H9 (cell line): ENCODE measurements at regions not wholly inside any gene's neighbourhood (a gene's known extent, or its start where the extent isn't known, plus 50 kb on each side); places are given as distances from the start of the nearest gene placed in this dataset.

Source experiments
- DNase-seq: peaks from one replicate; pipeline ENCODE4 v3.0.0-alpha.2; 2017
- H2AFZ ChIP-seq: one replicate; pipeline ENCODE4 v1.6.1; 2013; ENCODE audit warnings: mild to moderate bottlenecking, low read length, control low read depth, moderate library complexity
- H2AK5ac ChIP-seq: 2 replicates; pipeline ENCODE4 v1.6.1; 2013; ENCODE audit warnings: low read length, control low read depth, mixed read lengths; ENCODE audit not compliant: insufficient read length
- H2BK120ac ChIP-seq: one replicate; pipeline ENCODE4 v1.6.1; 2013; ENCODE audit warnings: low read depth, mild to moderate bottlenecking, low read length, control low read depth, inconsistent platforms; ENCODE audit not compliant: poor library complexity, severe bottlenecking
- H2BK12ac ChIP-seq: 2 replicates; pipeline ENCODE4 v1.6.1; 2013; ENCODE audit warnings: low read length, control low read depth, mixed read lengths, low read depth; ENCODE audit not compliant: insufficient read length
- H2BK15ac ChIP-seq: 2 replicates; pipeline ENCODE4 v1.6.1; 2013; ENCODE audit warnings: low read depth, low read length, control low read depth
- H2BK20ac ChIP-seq: one replicate; pipeline ENCODE4 v1.6.1; 2013; ENCODE audit warnings: low read depth, mild to moderate bottlenecking, low read length, control low read depth, inconsistent platforms; ENCODE audit not compliant: poor library complexity, severe bottlenecking
- H2BK5ac ChIP-seq: 2 replicates; pipeline ENCODE4 v1.6.1; 2013; ENCODE audit warnings: low read length, control low read depth, mixed read lengths; ENCODE audit not compliant: insufficient read length
- H3K14ac ChIP-seq: 2 replicates; pipeline ENCODE4 v1.6.1; 2013; ENCODE audit warnings: low read length, control low read depth; ENCODE audit not compliant: insufficient read depth
- H3K18ac ChIP-seq: 2 replicates; pipeline ENCODE4 v1.6.1; 2013; ENCODE audit warnings: low read depth, mild to moderate bottlenecking, mixed read lengths, low read length, control low read depth; ENCODE audit not compliant: insufficient read length
- H3K23ac ChIP-seq: 2 replicates; pipeline ENCODE4 v1.6.1; 2013; ENCODE audit warnings: low read length, control low read depth, mixed read lengths, low read depth; ENCODE audit not compliant: insufficient read length
- H3K23me2 ChIP-seq: 2 replicates; pipeline ENCODE4 v1.6.1; 2013; ENCODE audit warnings: low read depth, mild to moderate bottlenecking, mixed read lengths, low read length, control low read depth; ENCODE audit not compliant: insufficient read length, poor library complexity, severe bottlenecking
- H3K27ac ChIP-seq: 2 replicates; pipeline ENCODE4 v1.5.1; 2013; ENCODE audit warnings: low read length, control low read depth, mixed read lengths, low read depth; ENCODE audit not compliant: insufficient read length
- H3K27me3 ChIP-seq: 2 replicates; pipeline ENCODE4 v1.6.1; 2013; ENCODE audit warnings: low read length, control low read depth, inconsistent platforms; ENCODE audit not compliant: insufficient read depth
- H3K4ac ChIP-seq: 2 replicates; pipeline ENCODE4 v1.6.1; 2013; ENCODE audit warnings: low read depth, mild to moderate bottlenecking, control low read depth, inconsistent platforms, low read length, moderate library complexity
- H3K4me1 ChIP-seq: 2 replicates; pipeline ENCODE4 v1.6.1; 2013; ENCODE audit warnings: low read length, control low read depth, inconsistent platforms; ENCODE audit not compliant: insufficient read depth
- H3K4me2 ChIP-seq: 2 replicates; pipeline ENCODE4 v1.6.1; 2013; ENCODE audit warnings: low read length, control low read depth, mixed read lengths; ENCODE audit not compliant: insufficient read length, insufficient read depth
- H3K56ac ChIP-seq: 2 replicates; pipeline ENCODE4 v1.6.1; 2013; ENCODE audit warnings: low read depth, mild to moderate bottlenecking, mixed read lengths, low read length, control low read depth; ENCODE audit not compliant: insufficient read length
- H3K79me1 ChIP-seq: 2 replicates; pipeline ENCODE4 v1.6.1; 2013; ENCODE audit warnings: low read depth, mild to moderate bottlenecking, moderate library complexity, low read length, control low read depth, inconsistent platforms; ENCODE audit not compliant: insufficient read depth, poor library complexity, severe bottlenecking
- H3K79me2 ChIP-seq: 2 replicates; pipeline ENCODE4 v1.6.1; 2013; ENCODE audit warnings: low read length, control low read depth, inconsistent platforms; ENCODE audit not compliant: insufficient read depth
- H3K9ac ChIP-seq: 2 replicates; pipeline ENCODE4 v1.6.1; 2013; ENCODE audit warnings: low read length, control low read depth, mixed read lengths; ENCODE audit not compliant: insufficient read length; ENCODE audit errors: extremely low read depth
- H3K9me3 ChIP-seq: one replicate; pipeline ENCODE4 v1.6.1; 2013; ENCODE audit warnings: low read depth, low read length, inconsistent platforms; ENCODE audit not compliant: control insufficient read depth
- H3T11ph ChIP-seq: one replicate; pipeline ENCODE4 v1.6.1; 2013; ENCODE audit warnings: mild to moderate bottlenecking, low read length, control low read depth, inconsistent platforms
- H4K20me1 ChIP-seq: one replicate; pipeline ENCODE4 v1.6.1; 2013; ENCODE audit not compliant: control insufficient read depth, insufficient read length, insufficient read depth
- H4K5ac ChIP-seq: 2 replicates; pipeline ENCODE4 v1.6.1; 2013; ENCODE audit warnings: low read depth, mild to moderate bottlenecking, mixed read lengths, low read length, control low read depth; ENCODE audit not compliant: insufficient read length
- H4K8ac ChIP-seq: replicated peaks from 2 replicates; pipeline ENCODE4 v1.6.1; 2013; ENCODE audit warnings: low read length, control low read depth, mixed read lengths, low read depth; ENCODE audit not compliant: insufficient read length
- H4K91ac ChIP-seq: 2 replicates; pipeline ENCODE4 v1.6.1; 2013; ENCODE audit warnings: low read depth, mild to moderate bottlenecking, moderate library complexity, mixed read lengths, low read length, control low read depth; ENCODE audit not compliant: insufficient read length
- H3K27ac Mint-ChIP-seq, 3 experiments: 2 replicates in 2 of 3; 3 replicates in 1 of 3; pipeline ENCODE4 v1.8.0; 2020 to 2021; ENCODE audit warnings: mixed read lengths in 3 of 3, mild to moderate bottlenecking in 1 of 3, moderate library complexity in 1 of 3
- H3K27me3 Mint-ChIP-seq: 2 replicates; pipeline ENCODE4 v1.8.0; 2021; ENCODE audit warnings: low read depth, mild to moderate bottlenecking, moderate library complexity, mixed read lengths
- H3K36me3 Mint-ChIP-seq, 3 experiments: 2 replicates in 2 of 3; 3 replicates in 1 of 3; pipeline ENCODE4 v1.8.0; 2020 to 2021; ENCODE audit warnings: low read depth in 3 of 3, mixed read lengths in 3 of 3; ENCODE audit not compliant: insufficient read depth in 1 of 3
- H3K4me1 Mint-ChIP-seq, 2 experiments: 2 replicates each; pipeline ENCODE4 v1.8.0; 2020; ENCODE audit warnings: mixed read lengths in 2 of 2
- H3K4me3 Mint-ChIP-seq, 2 experiments: 2 replicates in 1 of 2; 3 replicates in 1 of 2; pipeline ENCODE4 v1.8.0; 2020 to 2021; ENCODE audit warnings: mild to moderate bottlenecking in 2 of 2, mixed read lengths in 2 of 2, moderate library complexity in 1 of 2
- H3K9me3 Mint-ChIP-seq, 2 experiments: 2 replicates in 1 of 2; 3 replicates in 1 of 2; pipeline ENCODE4 v1.8.0; 2020; ENCODE audit warnings: mild to moderate bottlenecking in 2 of 2, mixed read lengths in 2 of 2, moderate library complexity in 1 of 2
- TF ChIP-seq, protein P1 (sequence below): fragments of 200-600 bp; sonication (generic); conservative IDR thresholded peaks from 3 replicates; pipeline ENCODE4 v1.8.0; 2021; ENCODE audit warnings: antibody characterized with exemption, mild to moderate bottlenecking

DNA sequence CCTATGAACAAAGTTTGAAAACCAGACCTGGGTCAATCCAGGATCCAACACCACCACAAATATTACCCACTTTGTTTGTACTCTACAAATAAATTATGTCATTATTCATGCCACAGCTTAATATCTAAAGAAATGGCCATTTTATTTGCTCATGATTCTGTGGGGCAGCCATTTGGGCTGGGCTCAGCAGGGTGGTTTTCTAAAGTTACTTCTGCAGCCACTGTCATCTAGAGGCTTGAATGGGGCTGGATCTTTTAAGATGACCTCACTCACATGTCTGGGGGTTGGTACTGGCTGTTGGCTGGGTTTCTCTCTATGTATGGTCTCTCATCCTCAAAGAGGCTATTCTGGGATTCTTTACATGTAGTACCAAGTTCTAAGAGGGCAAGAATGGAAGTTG is 96.2 kb downstream of the VCPKMT start:
- H3K9me3 Mint-ChIP-seq, result peaks cover 8 to 9% of the 10 kb centered on the region in 2 experiments; a peak in 4 of 5 replicates
- no peak overlapping the region for H3K4me3 Mint-ChIP-seq
- DNase-seq, result no peak
- no peak overlapping the region for H3K27ac ChIP-seq
- H3K27ac Mint-ChIP-seq, result no peak overlapping the region
- TF ChIP-seq, protein P1, sequence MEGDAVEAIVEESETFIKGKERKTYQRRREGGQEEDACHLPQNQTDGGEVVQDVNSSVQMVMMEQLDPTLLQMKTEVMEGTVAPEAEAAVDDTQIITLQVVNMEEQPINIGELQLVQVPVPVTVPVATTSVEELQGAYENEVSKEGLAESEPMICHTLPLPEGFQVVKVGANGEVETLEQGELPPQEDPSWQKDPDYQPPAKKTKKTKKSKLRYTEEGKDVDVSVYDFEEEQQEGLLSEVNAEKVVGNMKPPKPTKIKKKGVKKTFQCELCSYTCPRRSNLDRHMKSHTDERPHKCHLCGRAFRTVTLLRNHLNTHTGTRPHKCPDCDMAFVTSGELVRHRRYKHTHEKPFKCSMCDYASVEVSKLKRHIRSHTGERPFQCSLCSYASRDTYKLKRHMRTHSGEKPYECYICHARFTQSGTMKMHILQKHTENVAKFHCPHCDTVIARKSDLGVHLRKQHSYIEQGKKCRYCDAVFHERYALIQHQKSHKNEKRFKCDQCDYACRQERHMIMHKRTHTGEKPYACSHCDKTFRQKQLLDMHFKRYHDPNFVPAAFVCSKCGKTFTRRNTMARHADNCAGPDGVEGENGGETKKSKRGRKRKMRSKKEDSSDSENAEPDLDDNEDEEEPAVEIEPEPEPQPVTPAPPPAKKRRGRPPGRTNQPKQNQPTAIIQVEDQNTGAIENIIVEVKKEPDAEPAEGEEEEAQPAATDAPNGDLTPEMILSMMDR, result no peak
- H3K14ac ChIP-seq, result no peak overlapping the region
- no peak overlapping the region for H3T11ph ChIP-seq
- no peaks in the 10 kb centered on the region; the same call in 1 of the 2 replicates for H3K4me1 ChIP-seq
- no peak overlapping the region for H3K4ac ChIP-seq
- H4K20me1 ChIP-seq, result no peaks in the 10 kb centered on the region
- no peak overlapping the region for H2BK12ac ChIP-seq
- no peaks in the 10 kb centered on the region; a peak in 1 of 7 replicates for H3K36me3 Mint-ChIP-seq
- H2BK15ac ChIP-seq, result no peak overlapping the region
- H2BK120ac ChIP-seq, result no peak overlapping the region
- H3K79me2 ChIP-seq, result no peaks in the 10 kb centered on the region
- peaks cover 9 to 11% of the 10 kb centered on the region in 2 experiments; a peak in 3 of 4 replicates for H3K4me1 Mint-ChIP-seq
- H2BK20ac ChIP-seq, result no peak overlapping the region
- H3K18ac ChIP-seq, result no peak overlapping the region
- H3K27me3 ChIP-seq, result no peaks in the 10 kb centered on the region
- no peaks in the 10 kb centered on the region for H3K9me3 ChIP-seq
- H3K27me3 Mint-ChIP-seq, result peaks cover 6% of the 10 kb centered on the region
- no peak overlapping the region for H2AK5ac ChIP-seq
- H4K8ac ChIP-seq, result no peak overlapping the region
- H2AFZ ChIP-seq, result no peak overlapping the region
- no peak overlapping the region for H2BK5ac ChIP-seq
- H3K23ac ChIP-seq, result no peak overlapping the region
- no peak overlapping the region for H3K9ac ChIP-seq
- H4K91ac ChIP-seq, result no peak overlapping the region
- H3K56ac ChIP-seq, result no peak overlapping the region
- no peaks in the 10 kb centered on the region for H3K79me1 ChIP-seq
- no peaks in the 10 kb centered on the region for H3K23me2 ChIP-seq
- no peak overlapping the region for H3K4me2 ChIP-seq
- H4K5ac ChIP-seq, result no peak overlapping the region
